Panc1 (cell line): ENCODE measurements at regions not wholly inside any gene's neighbourhood (a gene's known extent, or its start where the extent isn't known, plus 50 kb on each side); places are given as distances from the start of the nearest gene placed in this dataset.
A peak's percentile ranks its signal among the peaks of the same experiment; 100 is the strongest.

Experiments
- ATAC-seq: fragments of 200-7000 bp; cut with Tn5 transposase; 2 replicates; pipeline ENCODE4 v1.9.1; 2020; ENCODE audit warnings: mild to moderate bottlenecking, moderate library complexity
- BruUV-seq: library from RNA; stranded (reverse); fragments of 400-500 nt; replicated peaks from 2 replicates; lab custom pipeline; 2021; lab: Mats Ljungman, UMichigan
- CTCF ChIA-PET: fragments of 300-600 bp; sonication (Branson Sonifier 250); formaldehyde crosslinking; loops from one replicate; lab custom pipeline; 2022; ENCODE audit warnings: antibody characterized with exemption; lab: Charles Lee
- POLR2A ChIA-PET: fragments of 300-600 bp; sonication (Branson Sonifier 250); formaldehyde crosslinking; loops from one replicate; lab custom pipeline; 2022; ENCODE audit warnings: antibody characterized with exemption; lab: Charles Lee
- DNase-seq: peaks from one replicate; pipeline ENCODE4 v3.0.0-alpha.2; 2010; ENCODE audit warnings: low read depth, low spot score
- H3K27ac ChIP-seq: 2 replicates; pipeline ENCODE4 v1.5.1; 2011; ENCODE audit warnings: mild to moderate bottlenecking, low read length, inconsistent platforms
- H3K27me3 ChIP-seq: fragments of 200-500 bp; sonication (Bioruptor generic); 2 replicates; pipeline ENCODE4 v1.6.0; 2014; ENCODE audit warnings: low read length, inconsistent platforms; ENCODE audit not compliant: control insufficient read depth, insufficient read depth
- H3K36me3 ChIP-seq: fragments of 200-500 bp; sonication (Bioruptor generic); 2 replicates; pipeline ENCODE4 v1.5.1; 2014; ENCODE audit warnings: inconsistent platforms, mild to moderate bottlenecking, low read length, moderate library complexity; ENCODE audit not compliant: control insufficient read depth, insufficient read depth
- H3K4me1 ChIP-seq: 2 replicates; pipeline ENCODE4 v1.5.1; 2011; ENCODE audit warnings: inconsistent platforms, mild to moderate bottlenecking, low read length, moderate library complexity; ENCODE audit not compliant: control insufficient read depth, insufficient read depth
- H3K4me3 ChIP-seq, 2 experiments: 2 replicates each; pipeline ENCODE4 v1.5.1; 2011 to 2012; ENCODE audit warnings: low read depth in 2 of 2, low read length in 2 of 2, mild to moderate bottlenecking in 2 of 2, inconsistent platforms in 1 of 2, moderate library complexity in 1 of 2
- H3K9me3 ChIP-seq: fragments of 200-500 bp; sonication (Bioruptor generic); 2 replicates; pipeline ENCODE4 v1.5.1; 2014; ENCODE audit warnings: low read depth, mild to moderate bottlenecking, inconsistent platforms, low read length, moderate library complexity; ENCODE audit not compliant: control insufficient read depth, insufficient read depth
- CTCF ChIP-seq: fragments of 450-650 bp; IDR thresholded peaks from 2 replicates; pipeline ENCODE4 v1.5.1; 2017; ENCODE audit warnings: mild to moderate bottlenecking
- POLR2AphosphoS5 ChIP-seq: IDR thresholded peaks from 2 replicates; pipeline ENCODE4 v1.6.1; 2012; ENCODE audit warnings: mild to moderate bottlenecking, low read depth, low read length, moderate library complexity
- SIN3A ChIP-seq: IDR thresholded peaks from 2 replicates; pipeline ENCODE4 v1.6.1; 2012; ENCODE audit warnings: low read depth, mild to moderate bottlenecking, low read length, moderate library complexity, borderline replicate concordance; ENCODE audit not compliant: insufficient read depth
- TCF7L2 ChIP-seq: IDR thresholded peaks from 2 replicates; pipeline ENCODE4 v1.6.1; 2011; ENCODE audit warnings: mild to moderate bottlenecking, low read depth, low read length, inconsistent platforms
- in situ Hi-C: cut with HindIII; loops from 2 replicates; pipeline ENCODE4 v1.10.0; 2016; ENCODE audit warnings: low sequenced_read_pairs, low pct_unique_long_range_greater_than_20kb
- intact Hi-C: fragments of 100-400 bp; cut with micrococcal nuclease; formaldehyde crosslinking; loops from one replicate; pipeline ENCODE4 v1.10.0; 2022; ENCODE audit not compliant: unreplicated experiment
- TF ChIP-seq, protein P1 (sequence below), 2 experiments: IDR thresholded peaks; 2 replicates each; pipeline ENCODE4 v1.6.1; 2011 to 2012; ENCODE audit warnings: low read depth in 2 of 2, control low read depth in 1 of 2, low read length in 1 of 2, mild to moderate bottlenecking in 1 of 2, moderate library complexity in 1 of 2; ENCODE audit not compliant: insufficient read depth in 1 of 2

DNA sequence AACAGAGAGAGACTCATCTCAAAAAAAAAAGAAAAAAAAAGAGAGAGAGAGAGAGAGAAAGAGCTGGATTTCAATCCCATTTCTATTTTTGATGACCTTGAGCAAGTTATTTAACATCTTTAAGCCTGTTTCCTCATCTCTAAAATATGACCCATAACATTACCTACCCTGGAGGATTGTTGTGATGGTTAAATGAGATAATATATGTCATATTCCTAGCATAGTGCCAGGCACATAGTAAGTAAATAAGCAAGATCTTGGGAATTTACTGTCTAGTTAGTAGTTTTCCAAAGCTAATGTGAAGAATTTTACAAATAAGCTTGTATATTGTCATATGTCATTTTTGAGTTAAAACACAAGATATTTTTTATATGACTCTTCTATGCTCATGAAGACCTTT, 236.5 kb downstream of the PHLDA1 start:
- H3K9me3 ChIP-seq, result peaks cover 12% of the 10 kb centered on the region; the same call in 1 of the 2 replicates
- H3K36me3 ChIP-seq, result no peaks in the 10 kb centered on the region
- DNase-seq (no peak), ATAC-seq (no peak)
- peaks cover 9% of the 10 kb centered on the region; the same call in 1 of the 2 replicates for H3K4me1 ChIP-seq
- no peak overlapping the region for H3K4me3 ChIP-seq
- TF ChIP-seq, protein P1, sequence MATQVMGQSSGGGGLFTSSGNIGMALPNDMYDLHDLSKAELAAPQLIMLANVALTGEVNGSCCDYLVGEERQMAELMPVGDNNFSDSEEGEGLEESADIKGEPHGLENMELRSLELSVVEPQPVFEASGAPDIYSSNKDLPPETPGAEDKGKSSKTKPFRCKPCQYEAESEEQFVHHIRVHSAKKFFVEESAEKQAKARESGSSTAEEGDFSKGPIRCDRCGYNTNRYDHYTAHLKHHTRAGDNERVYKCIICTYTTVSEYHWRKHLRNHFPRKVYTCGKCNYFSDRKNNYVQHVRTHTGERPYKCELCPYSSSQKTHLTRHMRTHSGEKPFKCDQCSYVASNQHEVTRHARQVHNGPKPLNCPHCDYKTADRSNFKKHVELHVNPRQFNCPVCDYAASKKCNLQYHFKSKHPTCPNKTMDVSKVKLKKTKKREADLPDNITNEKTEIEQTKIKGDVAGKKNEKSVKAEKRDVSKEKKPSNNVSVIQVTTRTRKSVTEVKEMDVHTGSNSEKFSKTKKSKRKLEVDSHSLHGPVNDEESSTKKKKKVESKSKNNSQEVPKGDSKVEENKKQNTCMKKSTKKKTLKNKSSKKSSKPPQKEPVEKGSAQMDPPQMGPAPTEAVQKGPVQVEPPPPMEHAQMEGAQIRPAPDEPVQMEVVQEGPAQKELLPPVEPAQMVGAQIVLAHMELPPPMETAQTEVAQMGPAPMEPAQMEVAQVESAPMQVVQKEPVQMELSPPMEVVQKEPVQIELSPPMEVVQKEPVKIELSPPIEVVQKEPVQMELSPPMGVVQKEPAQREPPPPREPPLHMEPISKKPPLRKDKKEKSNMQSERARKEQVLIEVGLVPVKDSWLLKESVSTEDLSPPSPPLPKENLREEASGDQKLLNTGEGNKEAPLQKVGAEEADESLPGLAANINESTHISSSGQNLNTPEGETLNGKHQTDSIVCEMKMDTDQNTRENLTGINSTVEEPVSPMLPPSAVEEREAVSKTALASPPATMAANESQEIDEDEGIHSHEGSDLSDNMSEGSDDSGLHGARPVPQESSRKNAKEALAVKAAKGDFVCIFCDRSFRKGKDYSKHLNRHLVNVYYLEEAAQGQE (IDR thresholded peaks at IDR 0.05; ENCODE audit: insufficient read depth in 1 of 2, low read depth in 2 of 2, low read length in 1 of 2), result no peak
- TF ChIP-seq SIN3A (no peak), TCF7L2 (no peak), CTCF (no peak), POLR2AphosphoS5 (no peak)
- POLR2A ChIA-PET, result no interaction called here
- intact Hi-C loops (no loop called here), in situ Hi-C loops (no loop called here)
- no peaks in the 10 kb centered on the region for H3K27me3 ChIP-seq
- BruUV-seq, result no TSS peak
- CTCF ChIA-PET, result no interaction called here
- peak overlapping the region; percentile 82; the same call in 1 of the 2 replicates for H3K27ac ChIP-seq

DNA sequence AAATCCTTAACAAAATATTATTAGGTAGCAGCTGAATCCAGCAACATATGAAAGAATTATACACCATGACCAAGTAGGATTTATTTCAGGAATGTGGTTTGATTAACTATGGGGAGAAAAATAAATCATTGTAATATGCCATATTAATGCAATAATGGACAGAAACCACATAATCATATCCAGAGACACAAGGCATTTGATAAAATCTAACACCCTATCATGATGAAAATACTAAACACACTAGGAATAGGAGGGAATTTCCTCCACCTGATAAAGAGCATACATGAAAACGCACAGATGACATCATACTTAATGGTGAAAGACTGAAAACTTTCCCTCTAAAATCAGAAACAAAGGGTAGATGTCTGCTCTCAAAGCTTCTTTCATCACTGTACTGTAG, 238.9 kb downstream of the PHLDA1 start:
- H3K9me3 ChIP-seq, result peaks cover 12% of the 10 kb centered on the region; the same call in 1 of the 2 replicates
- ChIA-PET CTCF (interaction anchor here (0.5 to 0.6 kb wide), 3 partner anchors 200 to 292 kb away, joined by 3 to 4 read pairs (median 4); no protein-coding TSS in a partner anchor), POLR2A (interaction anchor here (0.7 kb wide), 1 partner anchor 283 kb away, joined by 8 read pairs; no protein-coding TSS in a partner anchor)
- H3K36me3 ChIP-seq, result no peaks in the 10 kb centered on the region
- in situ Hi-C loops, result no loop called here
- H3K4me3 ChIP-seq, result no peak overlapping the region
- ATAC-seq, result no peak
- TF ChIP-seq TCF7L2 (no peak), POLR2AphosphoS5 (no peak), CTCF (no peak), SIN3A (no peak)
- TF ChIP-seq, protein P1 (IDR thresholded peaks at IDR 0.05; ENCODE audit: insufficient read depth in 1 of 2, low read depth in 2 of 2, low read length in 1 of 2), result no peak
- no TSS peak for BruUV-seq
- H3K4me1 ChIP-seq, result peaks cover 2% of the 10 kb centered on the region; the same call in 1 of the 2 replicates
- no peaks in the 10 kb centered on the region for H3K27me3 ChIP-seq
- DNase-seq, result no peak
- peak overlapping the region; percentile 82 for H3K27ac ChIP-seq
- intact Hi-C loops, result no loop called here
